Hepatocyte (in vitro differentiated cells): ENCODE measurements at regions not wholly inside any gene's neighbourhood (a gene's known extent, or its start where the extent isn't known, plus 50 kb on each side); places are given as distances from the start of the nearest gene placed in this dataset.
A peak's percentile ranks its signal among the peaks of the same experiment; 100 is the strongest.

ENCODE experiments used
- EZH2 ChIP-seq: fragments of 200-600 bp; sonication (generic); IDR thresholded peaks from 2 replicates; pipeline ENCODE4 v1.6.1; 2016; ENCODE audit warnings: antibody characterized with exemption, mild to moderate bottlenecking, borderline replicate concordance
- TF ChIP-seq, protein P1 (sequence below): fragments of 200-600 bp; sonication (generic); IDR thresholded peaks from 2 replicates; pipeline ENCODE4 v1.5.1; 2016; ENCODE audit warnings: antibody characterized with exemption, mild to moderate bottlenecking; ENCODE audit not compliant: poor library complexity

DNA sequence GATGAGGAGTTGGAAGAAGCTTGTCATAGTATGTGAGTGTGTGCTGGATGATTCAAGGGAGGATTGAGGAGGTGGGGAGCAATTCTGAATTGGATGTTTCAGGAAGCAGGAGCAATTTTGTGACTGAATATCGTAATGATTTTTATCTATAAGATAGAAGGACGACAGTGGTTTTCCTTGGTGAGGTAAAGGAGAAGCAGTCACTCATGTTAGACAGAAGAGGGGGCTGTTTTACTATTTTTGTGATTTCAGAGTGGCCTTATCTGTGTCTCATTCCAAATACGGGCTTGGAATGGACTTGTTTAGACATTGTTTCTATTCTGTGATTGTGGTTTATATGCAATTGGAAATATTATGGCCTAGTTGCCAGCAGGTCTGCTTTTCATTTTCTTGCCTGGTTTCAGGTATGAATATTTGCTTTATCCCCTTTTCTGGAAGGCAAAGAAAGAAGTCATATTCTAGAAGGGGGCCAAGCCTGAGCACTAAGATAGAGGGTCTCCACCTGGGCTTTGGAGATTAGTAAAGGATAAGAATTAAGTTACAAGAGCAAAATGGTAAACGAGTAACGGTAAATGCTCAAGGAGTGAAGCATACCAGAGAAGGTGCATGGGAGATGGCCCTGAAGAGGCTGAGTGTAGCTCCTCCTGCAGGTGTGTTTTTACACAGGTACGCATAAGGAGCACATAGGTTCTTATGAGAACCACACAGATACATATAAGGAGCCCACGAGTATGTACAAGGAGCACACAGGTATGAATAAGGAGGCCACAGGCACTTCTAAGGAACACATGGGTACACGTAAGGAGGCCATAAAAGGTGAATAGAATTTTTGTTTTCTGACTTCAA, 124.6 kb upstream of the KCNAB1 start:
- TF ChIP-seq, protein P1, sequence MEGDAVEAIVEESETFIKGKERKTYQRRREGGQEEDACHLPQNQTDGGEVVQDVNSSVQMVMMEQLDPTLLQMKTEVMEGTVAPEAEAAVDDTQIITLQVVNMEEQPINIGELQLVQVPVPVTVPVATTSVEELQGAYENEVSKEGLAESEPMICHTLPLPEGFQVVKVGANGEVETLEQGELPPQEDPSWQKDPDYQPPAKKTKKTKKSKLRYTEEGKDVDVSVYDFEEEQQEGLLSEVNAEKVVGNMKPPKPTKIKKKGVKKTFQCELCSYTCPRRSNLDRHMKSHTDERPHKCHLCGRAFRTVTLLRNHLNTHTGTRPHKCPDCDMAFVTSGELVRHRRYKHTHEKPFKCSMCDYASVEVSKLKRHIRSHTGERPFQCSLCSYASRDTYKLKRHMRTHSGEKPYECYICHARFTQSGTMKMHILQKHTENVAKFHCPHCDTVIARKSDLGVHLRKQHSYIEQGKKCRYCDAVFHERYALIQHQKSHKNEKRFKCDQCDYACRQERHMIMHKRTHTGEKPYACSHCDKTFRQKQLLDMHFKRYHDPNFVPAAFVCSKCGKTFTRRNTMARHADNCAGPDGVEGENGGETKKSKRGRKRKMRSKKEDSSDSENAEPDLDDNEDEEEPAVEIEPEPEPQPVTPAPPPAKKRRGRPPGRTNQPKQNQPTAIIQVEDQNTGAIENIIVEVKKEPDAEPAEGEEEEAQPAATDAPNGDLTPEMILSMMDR: peak; percentile 72
- TF ChIP-seq EZH2: no peak
